ENCODE measurements at regions not wholly inside any gene's neighbourhood (a gene's known extent, or its start where the extent isn't known, plus 50 kb on each side); places are given as distances from the start of the nearest gene placed in this dataset.

DNA sequence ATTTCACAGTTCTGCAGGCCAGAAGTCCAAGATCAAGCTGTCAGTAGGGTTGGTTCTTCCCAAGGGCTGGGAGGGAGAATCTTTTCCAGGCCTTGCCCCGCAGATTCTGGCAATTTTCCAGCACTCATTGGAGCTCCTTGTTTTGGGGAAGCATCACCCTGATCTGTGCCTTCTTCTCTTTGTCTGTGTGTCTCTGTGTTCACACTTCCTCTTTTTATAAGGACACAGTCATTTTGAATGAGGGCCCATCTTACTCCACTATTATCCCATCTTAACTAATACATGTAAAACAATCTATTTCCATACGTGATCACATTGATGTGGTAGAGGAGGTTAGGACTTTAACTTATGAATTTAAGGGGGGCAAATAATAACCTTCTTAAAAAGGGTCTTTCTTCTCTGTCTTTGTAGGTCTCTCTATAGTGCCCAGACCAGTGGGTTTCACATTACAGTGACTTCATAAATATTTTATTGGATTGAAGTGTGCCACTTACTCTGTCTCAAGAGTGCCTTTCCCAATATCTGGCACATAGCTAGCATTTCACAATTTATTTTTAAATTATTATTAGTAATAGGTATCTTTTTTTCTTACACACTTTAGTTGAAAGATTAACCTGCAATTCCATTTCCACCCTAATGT is 68.9 kb upstream of the CBLN2 start:
- Histone ChIP-seq H3K4me3 (ENCODE audit: severe bottlenecking) (no peak overlapping the region), H3K4me1 (ENCODE audit: insufficient read depth, poor library complexity, severe bottlenecking) (no peaks in the 10 kb centered on the region), H3K27ac (ENCODE audit: poor library complexity, severe bottlenecking) (no peak overlapping the region), H3K9me3 (ENCODE audit: severe bottlenecking) (no peaks in the 10 kb centered on the region), H3K36me3 (ENCODE audit: low read depth) (no peaks in the 10 kb centered on the region), H3K27me3 (ENCODE audit: insufficient read depth, poor library complexity, severe bottlenecking) (no peaks in the 10 kb centered on the region)
- DNase-seq (ENCODE audit: low spot score), result no peak
- no peak for ATAC-seq (ENCODE audit: low read depth)
- TF ChIP-seq, protein P1, sequence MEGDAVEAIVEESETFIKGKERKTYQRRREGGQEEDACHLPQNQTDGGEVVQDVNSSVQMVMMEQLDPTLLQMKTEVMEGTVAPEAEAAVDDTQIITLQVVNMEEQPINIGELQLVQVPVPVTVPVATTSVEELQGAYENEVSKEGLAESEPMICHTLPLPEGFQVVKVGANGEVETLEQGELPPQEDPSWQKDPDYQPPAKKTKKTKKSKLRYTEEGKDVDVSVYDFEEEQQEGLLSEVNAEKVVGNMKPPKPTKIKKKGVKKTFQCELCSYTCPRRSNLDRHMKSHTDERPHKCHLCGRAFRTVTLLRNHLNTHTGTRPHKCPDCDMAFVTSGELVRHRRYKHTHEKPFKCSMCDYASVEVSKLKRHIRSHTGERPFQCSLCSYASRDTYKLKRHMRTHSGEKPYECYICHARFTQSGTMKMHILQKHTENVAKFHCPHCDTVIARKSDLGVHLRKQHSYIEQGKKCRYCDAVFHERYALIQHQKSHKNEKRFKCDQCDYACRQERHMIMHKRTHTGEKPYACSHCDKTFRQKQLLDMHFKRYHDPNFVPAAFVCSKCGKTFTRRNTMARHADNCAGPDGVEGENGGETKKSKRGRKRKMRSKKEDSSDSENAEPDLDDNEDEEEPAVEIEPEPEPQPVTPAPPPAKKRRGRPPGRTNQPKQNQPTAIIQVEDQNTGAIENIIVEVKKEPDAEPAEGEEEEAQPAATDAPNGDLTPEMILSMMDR (IDR thresholded peaks at IDR 0.05; ENCODE audit: poor library complexity, severe bottlenecking), result no peak

DNA sequence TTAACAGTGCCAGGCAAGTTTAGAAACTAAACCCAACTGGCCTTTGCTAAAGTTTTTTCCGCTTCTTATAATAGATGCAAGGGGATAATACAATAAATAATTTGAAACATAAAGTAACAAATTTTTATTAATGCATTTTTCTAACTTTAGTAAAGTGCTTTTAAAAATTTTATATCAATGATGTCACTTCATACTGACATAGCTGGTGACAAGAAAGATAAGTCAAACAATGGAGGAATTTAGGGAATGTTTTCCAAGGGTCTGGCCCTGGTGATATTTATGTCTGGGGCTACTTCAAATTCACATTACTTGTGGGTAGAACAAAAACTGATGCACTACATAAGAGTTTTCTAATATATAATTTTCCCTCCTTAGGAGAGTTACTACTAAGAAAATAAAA is 61.2 kb upstream of the CBLN2 start:
- H3K9me3 ChIP-seq (ENCODE audit: severe bottlenecking), result no peaks in the 10 kb centered on the region
- H3K4me3 ChIP-seq (ENCODE audit: severe bottlenecking), result no peak overlapping the region
- no peaks in the 10 kb centered on the region for H3K4me1 ChIP-seq (ENCODE audit: insufficient read depth, poor library complexity, severe bottlenecking)
- no peak for DNase-seq (ENCODE audit: low spot score)
- TF ChIP-seq, protein P1 (IDR thresholded peaks at IDR 0.05; ENCODE audit: poor library complexity, severe bottlenecking), result no peak
- no peaks in the 10 kb centered on the region for H3K36me3 ChIP-seq (ENCODE audit: low read depth)
- H3K27me3 ChIP-seq (ENCODE audit: insufficient read depth, poor library complexity, severe bottlenecking), result no peaks in the 10 kb centered on the region
- no peak for ATAC-seq (ENCODE audit: low read depth)
- H3K27ac ChIP-seq (ENCODE audit: poor library complexity, severe bottlenecking), result no peak overlapping the region

DNA sequence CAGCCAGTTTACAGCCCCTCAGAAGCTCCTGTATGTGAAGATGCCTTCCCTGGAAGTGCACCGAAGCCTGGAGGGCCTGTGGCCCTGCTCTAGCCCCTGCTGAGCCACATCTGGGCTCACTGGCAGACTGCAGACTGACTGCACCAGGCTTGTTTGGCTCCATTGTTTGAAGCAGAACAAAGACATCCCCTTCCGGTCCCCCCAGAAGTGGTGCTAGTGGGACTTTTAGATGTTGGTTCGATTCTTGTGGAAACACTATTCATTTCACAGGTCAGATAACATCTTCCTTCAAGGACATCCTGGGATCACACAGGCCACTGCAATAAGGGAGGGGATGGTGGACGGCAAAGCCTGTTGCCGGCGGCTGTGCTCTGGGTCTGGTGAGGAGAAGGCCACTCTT is 57.8 kb upstream of the CBLN2 start:
- Histone ChIP-seq H3K27me3 (ENCODE audit: insufficient read depth, poor library complexity, severe bottlenecking) (no peaks in the 10 kb centered on the region), H3K4me3 (ENCODE audit: severe bottlenecking) (no peak overlapping the region), H3K4me1 (ENCODE audit: insufficient read depth, poor library complexity, severe bottlenecking) (no peaks in the 10 kb centered on the region), H3K27ac (ENCODE audit: poor library complexity, severe bottlenecking) (no peak overlapping the region), H3K36me3 (ENCODE audit: low read depth) (no peaks in the 10 kb centered on the region), H3K9me3 (ENCODE audit: severe bottlenecking) (no peaks in the 10 kb centered on the region)
- TF ChIP-seq, protein P1 (IDR thresholded peaks at IDR 0.05; ENCODE audit: poor library complexity, severe bottlenecking), result no peak
- DNase-seq (ENCODE audit: low spot score) (no peak), ATAC-seq (ENCODE audit: low read depth) (no peak)

DNA sequence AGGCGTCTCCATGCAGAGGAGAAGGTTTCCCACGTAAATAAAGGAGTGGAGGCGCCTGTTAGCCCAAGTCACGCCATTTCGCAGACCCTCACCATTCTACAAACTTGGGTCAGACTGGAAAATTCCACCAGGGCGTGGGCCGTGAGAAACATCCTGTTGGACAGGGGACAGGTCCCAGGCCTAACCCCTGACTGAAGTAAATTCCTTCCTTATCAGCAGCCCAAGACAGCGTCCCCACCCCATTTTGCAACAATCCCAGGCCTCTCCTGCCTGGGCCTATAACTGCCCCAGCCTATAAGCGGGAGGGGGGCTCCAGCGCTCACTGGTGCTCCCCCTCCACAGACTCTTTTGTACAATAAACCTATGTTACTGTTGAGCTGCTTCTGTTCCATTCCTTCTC is 57.3 kb upstream of the CBLN2 start:
- Histone ChIP-seq H3K27me3 (ENCODE audit: insufficient read depth, poor library complexity, severe bottlenecking) (no peaks in the 10 kb centered on the region), H3K4me1 (ENCODE audit: insufficient read depth, poor library complexity, severe bottlenecking) (no peaks in the 10 kb centered on the region), H3K4me3 (ENCODE audit: severe bottlenecking) (no peak overlapping the region), H3K36me3 (ENCODE audit: low read depth) (no peaks in the 10 kb centered on the region), H3K9me3 (ENCODE audit: severe bottlenecking) (no peaks in the 10 kb centered on the region), H3K27ac (ENCODE audit: poor library complexity, severe bottlenecking) (no peak overlapping the region)
- TF ChIP-seq, protein P1 (IDR thresholded peaks at IDR 0.05; ENCODE audit: poor library complexity, severe bottlenecking), result no peak
- no peak for ATAC-seq (ENCODE audit: low read depth)
- no peak for DNase-seq (ENCODE audit: low spot score)

All from RWPE2 (cell line).